ENCODE measurements at regions not wholly inside any gene's neighbourhood (a gene's known extent, or its start where the extent isn't known, plus 50 kb on each side); places are given as distances from the start of the nearest gene placed in this dataset.

- DNase-seq, result no peak
Observed at GRCh38 chrX:125826774-125827451, 339.2 kb downstream of the DCAF12L2 start.

- no peak for DNase-seq
Observed at GRCh38 chrX:125846271-125846670, 319.8 kb downstream of the DCAF12L2 start.

GRCh38 chrX:125850693-125851092 lies 315.4 kb downstream of the DCAF12L2 start:
- DNase-seq, result no peak

GRCh38 chrX:125883169-125883568 lies 282.9 kb downstream of the DCAF12L2 start:
- no peak for DNase-seq

DNA sequence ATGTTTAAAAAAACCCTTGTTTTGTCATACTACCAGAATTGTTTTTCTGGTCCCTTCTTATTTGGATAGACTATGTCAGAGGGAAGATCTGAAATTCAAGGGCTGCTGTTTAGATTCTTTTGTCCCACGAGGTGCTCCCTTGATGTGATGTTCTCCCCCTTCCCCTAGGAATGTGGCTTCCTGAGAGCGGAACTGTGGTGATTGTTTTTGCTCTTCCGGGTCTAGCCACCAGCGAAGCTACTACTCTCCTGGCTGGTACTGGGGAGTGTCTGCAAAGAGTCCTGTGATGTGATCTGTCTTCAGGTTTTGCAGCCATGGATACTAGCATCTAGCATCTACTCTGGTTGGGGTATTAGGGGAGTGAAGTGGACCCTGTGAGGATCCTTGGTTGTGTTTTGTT lies 271.1 kb downstream of the DCAF12L2 start:
- no peak for DNase-seq

DNA sequence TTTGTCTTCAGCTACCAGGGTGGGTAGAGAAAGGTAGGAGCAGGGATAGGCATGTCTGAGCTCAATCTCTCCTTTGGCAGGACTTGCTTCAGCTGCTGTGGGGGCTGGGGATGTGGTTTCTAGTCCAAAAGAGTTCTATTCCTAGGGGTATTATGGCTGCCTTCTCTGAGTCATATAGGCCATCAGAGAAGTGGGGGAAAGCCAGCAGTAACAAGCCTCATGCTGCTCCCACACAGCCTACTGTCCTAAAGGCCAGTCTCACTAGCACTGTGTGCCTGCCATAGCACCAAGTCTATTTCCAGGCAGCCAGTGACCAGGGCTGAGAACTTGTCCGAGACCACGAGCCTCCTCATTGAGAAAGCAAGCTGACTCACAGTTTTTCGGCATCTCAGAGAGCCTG lies 270.6 kb downstream of the DCAF12L2 start:
- no peak for DNase-seq

GRCh38 chrX:125926295-125926694 lies 239.8 kb downstream of the DCAF12L2 start:
- no peak for DNase-seq

DNA sequence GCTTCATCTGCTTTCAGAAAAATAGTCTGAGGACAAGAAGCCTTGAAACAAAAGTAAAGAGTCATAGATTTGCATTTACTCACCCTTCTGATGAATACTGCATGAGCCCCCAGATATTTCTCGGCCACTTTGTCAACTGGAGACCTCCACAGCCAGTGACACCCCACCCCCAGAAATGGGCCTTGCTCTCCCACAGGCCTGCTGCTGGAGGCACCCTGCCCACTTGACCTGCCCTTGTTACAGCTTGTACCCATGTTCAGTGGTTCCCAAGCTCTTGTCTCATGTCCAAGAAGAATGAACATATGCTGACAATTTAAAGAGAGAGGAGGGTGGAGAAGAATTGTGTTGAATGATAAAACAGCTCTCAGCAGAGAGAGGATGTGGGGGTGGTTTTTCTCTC lies 225.1 kb downstream of the DCAF12L2 start:
- no peak for DNase-seq

GRCh38 chrX:125947501-125947900 lies 218.6 kb downstream of the DCAF12L2 start:
- DNase-seq, result no peak

- no peak for DNase-seq
Observed at GRCh38 chrX:125952973-125953372, 213.1 kb downstream of the DCAF12L2 start.

GRCh38 chrX:125953814-125954213 lies 212.3 kb downstream of the DCAF12L2 start:
- DNase-seq, result no peak

GRCh38 chrX:125954236-125954635 lies 211.9 kb downstream of the DCAF12L2 start:
- DNase-seq, result no peak

DNA sequence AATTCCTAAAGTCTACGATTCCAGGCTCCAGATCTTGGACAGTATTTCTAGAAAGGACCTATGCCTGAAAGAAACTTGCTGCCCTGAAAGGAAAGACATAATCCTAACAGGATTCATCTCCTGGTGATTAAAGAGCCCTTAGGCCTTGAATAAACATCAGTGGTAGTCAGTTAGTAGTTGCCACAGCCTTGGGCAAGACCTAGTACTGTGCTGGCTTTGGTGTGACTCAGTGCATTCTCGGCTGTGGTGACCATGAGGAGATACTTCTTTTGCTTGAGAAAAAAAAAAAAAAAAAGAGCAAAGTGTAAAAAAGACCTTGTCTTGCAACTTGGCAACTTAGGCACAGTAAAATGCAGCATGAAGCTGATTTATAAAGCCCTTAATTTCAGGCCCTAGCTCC lies 188.2 kb downstream of the DCAF12L2 start:
- DNase-seq, result no peak

DNA sequence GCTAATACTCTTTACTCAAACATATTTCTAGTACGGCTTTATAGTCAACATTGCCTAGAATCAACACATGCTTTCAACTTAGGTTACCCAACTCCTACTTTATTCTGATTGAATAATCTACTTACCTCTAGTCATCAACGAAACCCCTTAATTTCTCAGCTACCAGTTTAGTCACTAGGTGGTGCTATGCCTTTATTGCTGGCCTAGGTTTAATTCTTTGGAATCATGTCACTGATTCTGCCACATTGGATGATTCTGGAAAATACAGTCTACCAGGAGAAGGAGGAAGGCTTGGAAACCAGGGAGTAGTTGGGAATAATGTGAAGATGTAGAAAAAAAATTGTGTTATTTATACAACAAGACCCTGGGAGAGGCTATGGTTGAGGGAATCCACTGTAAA lies 167.7 kb downstream of the DCAF12L2 start:
- DNase-seq, result peak; percentile 32

GRCh38 chrX:126027229-126027628 lies 138.9 kb downstream of the DCAF12L2 start:
- no peak for DNase-seq

- no peak for DNase-seq
Observed at GRCh38 chrX:126030021-126030420, 136.1 kb downstream of the DCAF12L2 start.

DNA sequence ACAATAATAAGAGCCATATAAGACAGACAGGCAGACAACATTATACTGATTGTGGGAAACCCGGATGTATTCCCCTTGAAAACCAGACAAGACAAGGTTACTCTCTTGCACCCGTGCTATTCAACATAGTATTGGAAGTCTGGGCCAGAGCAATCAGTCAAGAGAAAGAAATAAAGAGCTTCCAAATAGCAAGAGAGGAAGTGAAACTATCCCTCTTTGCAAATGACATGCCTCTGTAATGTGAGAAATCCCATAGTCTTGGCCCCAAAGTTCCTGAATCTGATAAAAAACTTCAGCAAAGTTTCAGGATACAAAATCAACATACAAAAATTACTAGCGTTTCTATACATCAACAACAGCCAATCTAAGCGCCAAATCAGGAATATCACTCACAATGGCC lies 102.1 kb downstream of the DCAF12L2 start:
- no peak for DNase-seq

DNA sequence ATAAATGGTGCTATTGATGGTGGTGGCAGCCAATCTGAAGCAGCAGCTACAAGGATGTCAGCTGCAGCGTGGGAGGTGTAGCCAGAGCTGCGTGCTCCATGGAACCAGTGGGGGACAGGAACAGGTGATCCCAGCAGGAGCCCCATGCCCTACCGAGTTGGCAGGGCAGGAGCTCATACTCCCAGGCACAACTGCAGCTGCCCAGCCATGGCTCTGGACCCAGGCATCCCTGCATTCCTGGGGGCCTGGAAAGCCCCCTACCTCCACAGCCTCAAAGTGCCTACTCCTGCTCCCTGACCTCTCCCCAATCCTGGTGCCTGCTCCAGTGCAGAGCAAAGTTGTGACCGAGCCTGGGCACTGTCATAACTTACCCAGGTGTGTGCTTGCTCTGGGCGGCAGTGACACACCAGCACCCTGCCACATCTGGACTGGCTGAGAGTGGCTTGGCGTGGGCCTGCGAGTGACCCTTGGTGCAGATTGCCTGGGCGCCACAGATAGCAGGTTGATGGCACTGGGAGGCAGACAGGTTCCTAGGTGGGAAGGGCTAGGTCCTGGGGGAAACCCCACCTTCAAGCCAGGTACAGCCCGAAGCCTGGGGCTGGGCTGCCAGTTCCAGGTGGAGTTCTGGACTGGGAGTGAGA lies 101.1 kb downstream of the DCAF12L2 start:
- no peak for DNase-seq

DNA sequence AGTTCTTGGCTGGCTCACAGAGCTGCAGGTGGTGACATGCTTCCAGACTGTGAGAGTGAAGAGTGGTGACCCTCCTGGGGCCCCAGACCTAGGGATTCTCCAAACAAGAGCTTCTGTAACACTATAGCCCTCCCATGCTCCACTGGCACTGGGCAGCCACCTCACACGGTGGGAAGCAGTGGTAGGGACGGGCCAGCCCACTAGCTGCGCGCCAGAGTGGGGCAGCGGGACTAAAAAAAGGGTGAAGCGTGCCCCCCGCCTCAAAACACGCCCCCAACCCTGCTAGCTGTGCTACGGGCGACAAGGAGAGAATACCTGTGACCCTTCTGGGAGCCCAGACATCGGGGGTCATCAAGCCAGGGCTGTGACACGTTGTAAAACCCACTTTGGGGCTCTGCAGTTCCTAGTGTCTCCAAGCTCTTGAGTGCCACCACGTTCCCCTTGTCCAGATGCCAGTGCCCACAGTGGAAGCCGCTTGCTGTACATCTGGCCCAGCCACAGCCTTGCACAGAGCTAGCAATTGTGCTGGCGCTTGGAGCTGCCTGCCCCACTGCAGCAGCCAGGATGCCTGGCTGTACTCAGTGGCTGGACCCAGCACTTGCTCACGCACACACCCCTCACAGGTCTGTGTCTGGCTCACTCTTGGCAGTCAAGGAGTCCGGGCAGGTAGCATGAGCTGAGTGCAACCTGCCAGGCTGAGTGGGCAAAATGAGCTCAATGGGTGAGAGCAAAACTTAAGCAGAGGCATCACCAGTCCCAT lies 100.0 kb downstream of the DCAF12L2 start:
- no peak for DNase-seq

Measured in NCI-H2029 treated with DMSO at 0.1 percent for 48 hours (cell line).